Progenitor cell of endocrine pancreas (in vitro differentiated cells): ENCODE measurements at regions not wholly inside any gene's neighbourhood (a gene's known extent, or its start where the extent isn't known, plus 50 kb on each side); places are given as distances from the start of the nearest gene placed in this dataset.

Experiments
- DNase-seq: peaks from one replicate; pipeline ENCODE4 v3.0.0; 2021; ENCODE audit warnings: low spot score; ENCODE audit not compliant: unreplicated experiment
- H3K27ac Mint-ChIP-seq: 2 replicates; pipeline ENCODE4 v1.8.0; 2021; ENCODE audit warnings: mild to moderate bottlenecking, moderate library complexity, mixed read lengths
- H3K27me3 Mint-ChIP-seq: 2 replicates; pipeline ENCODE4 v1.8.0; 2021; ENCODE audit warnings: mixed read lengths
- H3K36me3 Mint-ChIP-seq: 2 replicates; pipeline ENCODE4 v1.8.0; 2022; ENCODE audit warnings: mixed read lengths; ENCODE audit not compliant: insufficient read depth
- H3K4me1 Mint-ChIP-seq: 2 replicates; pipeline ENCODE4 v1.8.0; 2021; ENCODE audit warnings: low read depth, mixed read lengths
- H3K4me3 Mint-ChIP-seq: 2 replicates; pipeline ENCODE4 v1.8.0; 2021; ENCODE audit warnings: low read depth, mild to moderate bottlenecking, moderate library complexity, mixed read lengths
- H3K9me3 Mint-ChIP-seq: 2 replicates; pipeline ENCODE4 v1.8.0; 2021; ENCODE audit warnings: low read depth, mixed read lengths
- CTCF ChIP-seq: fragments of 200-600 bp; sonication (generic); IDR thresholded peaks from one replicate; pipeline ENCODE4 v1.5.0; 2021; ENCODE audit warnings: antibody characterized with exemption, mild to moderate bottlenecking; ENCODE audit not compliant: unreplicated experiment

- DNase-seq: no peak
- Mint-ChIP-seq H3K4me3 (no peak overlapping the region), H3K36me3 (no peaks in the 10 kb centered on the region), H3K27ac (no peak overlapping the region), H3K4me1 (peaks cover 12% of the 10 kb centered on the region), H3K27me3 (peaks cover 4% of the 10 kb centered on the region), H3K9me3 (peaks cover 5% of the 10 kb centered on the region)
- no peak for TF ChIP-seq CTCF
Observed at GRCh38 chr17:54785643-54786268, 114.9 kb upstream of the TOM1L1 start.

GRCh38 chr17:54789101-54789880 is 111.4 kb upstream of the TOM1L1 start:
- TF ChIP-seq CTCF: no peak
- no peaks in the 10 kb centered on the region for H3K36me3 Mint-ChIP-seq
- H3K27ac Mint-ChIP-seq: no peak overlapping the region
- peaks cover 28% of the 10 kb centered on the region for H3K4me1 Mint-ChIP-seq
- H3K27me3 Mint-ChIP-seq: peaks cover 4% of the 10 kb centered on the region
- no peak overlapping the region for H3K4me3 Mint-ChIP-seq
- H3K9me3 Mint-ChIP-seq: peaks cover 5% of the 10 kb centered on the region
- no peak for DNase-seq

GRCh38 chr17:54793271-54793670 is 107.4 kb upstream of the TOM1L1 start:
- no peak overlapping the region for H3K4me3 Mint-ChIP-seq
- no peak overlapping the region for H3K27ac Mint-ChIP-seq
- DNase-seq: no peak
- no peaks in the 10 kb centered on the region for H3K36me3 Mint-ChIP-seq
- H3K4me1 Mint-ChIP-seq: peaks cover 28% of the 10 kb centered on the region
- no peaks in the 10 kb centered on the region for H3K9me3 Mint-ChIP-seq
- H3K27me3 Mint-ChIP-seq: no peaks in the 10 kb centered on the region
- TF ChIP-seq CTCF: no peak

- Mint-ChIP-seq H3K4me3 (no peak overlapping the region), H3K9me3 (peaks cover 6% of the 10 kb centered on the region), H3K27me3 (no peaks in the 10 kb centered on the region), H3K4me1 (peaks cover 22% of the 10 kb centered on the region), H3K27ac (no peak overlapping the region), H3K36me3 (no peaks in the 10 kb centered on the region)
- TF ChIP-seq CTCF: no peak
- no peak for DNase-seq
Observed at GRCh38 chr17:54795046-54795445, 105.6 kb upstream of the TOM1L1 start.

- H3K27ac Mint-ChIP-seq: no peak overlapping the region
- no peaks in the 10 kb centered on the region for H3K36me3 Mint-ChIP-seq
- no peak for TF ChIP-seq CTCF
- H3K4me1 Mint-ChIP-seq: peaks cover 5% of the 10 kb centered on the region
- H3K27me3 Mint-ChIP-seq: no peaks in the 10 kb centered on the region
- DNase-seq: no peak
- no peaks in the 10 kb centered on the region for H3K9me3 Mint-ChIP-seq
- no peak overlapping the region for H3K4me3 Mint-ChIP-seq
Observed at GRCh38 chr17:54807331-54807730, 93.3 kb upstream of the TOM1L1 start.
